ENCODE measurements at regions not wholly inside any gene's neighbourhood (a gene's known extent, or its start where the extent isn't known, plus 50 kb on each side); places are given as distances from the start of the nearest gene placed in this dataset.

- TF ChIP-seq SIN3A (IDR thresholded peaks at IDR 0.05; ENCODE audit: borderline replicate concordance, insufficient read depth, low read length) = no peak
- TF ChIP-seq POLR2AphosphoS5 (IDR thresholded peaks at IDR 0.05; ENCODE audit: low read depth, low read length) = no peak
- TF ChIP-seq REST (IDR thresholded peaks at IDR 0.05; ENCODE audit: insufficient read depth in 1 of 2, low read depth in 2 of 2, low read length in 2 of 2) = no peak
- no peak for TF ChIP-seq TAF1 (IDR thresholded peaks at IDR 0.05; ENCODE audit: borderline replicate concordance, insufficient read depth, low read length)
- TF ChIP-seq FOXP2 (optimal IDR thresholded peaks at IDR 0.05; ENCODE audit: borderline replicate concordance, extremely low read depth, extremely low read length, insufficient read depth) = no peak
Measured at GRCh38 chr7:46343802-46344201, 422.7 kb upstream of the IGFBP3 start.

- TF ChIP-seq REST (IDR thresholded peaks at IDR 0.05; ENCODE audit: insufficient read depth in 1 of 2, low read depth in 2 of 2, low read length in 2 of 2) (no peak), POLR2AphosphoS5 (IDR thresholded peaks at IDR 0.05; ENCODE audit: low read depth, low read length) (no peak), TAF1 (IDR thresholded peaks at IDR 0.05; ENCODE audit: borderline replicate concordance, insufficient read depth, low read length) (no peak), SIN3A (IDR thresholded peaks at IDR 0.05; ENCODE audit: borderline replicate concordance, insufficient read depth, low read length) (no peak), FOXP2 (optimal IDR thresholded peaks at IDR 0.05; ENCODE audit: borderline replicate concordance, extremely low read depth, extremely low read length, insufficient read depth) (no peak)
Measured at GRCh38 chr7:46322937-46323336, 401.9 kb upstream of the IGFBP3 start.

GRCh38 chr7:46321556-46322205, 400.6 kb upstream of the IGFBP3 start:
- TF ChIP-seq TAF1 (IDR thresholded peaks at IDR 0.05; ENCODE audit: borderline replicate concordance, insufficient read depth, low read length) (no peak), REST (IDR thresholded peaks at IDR 0.05; ENCODE audit: insufficient read depth in 1 of 2, low read depth in 2 of 2, low read length in 2 of 2) (0 out of 4 replicates have a peak, but pooled peaks of 1 of the 2 experiments have one; percentile 35)

- TF ChIP-seq FOXP2 (optimal IDR thresholded peaks at IDR 0.05; ENCODE audit: borderline replicate concordance, extremely low read depth, extremely low read length, insufficient read depth) (peak; percentile 59), TAF1 (IDR thresholded peaks at IDR 0.05; ENCODE audit: borderline replicate concordance, insufficient read depth, low read length) (no peak)
Measured at GRCh38 chr7:46320956-46321355, 399.9 kb upstream of the IGFBP3 start.

- no peak for TF ChIP-seq POLR2AphosphoS5 (IDR thresholded peaks at IDR 0.05; ENCODE audit: low read depth, low read length)
- no peak for TF ChIP-seq TAF1 (IDR thresholded peaks at IDR 0.05; ENCODE audit: borderline replicate concordance, insufficient read depth, low read length)
- TF ChIP-seq FOXP2 (optimal IDR thresholded peaks at IDR 0.05; ENCODE audit: borderline replicate concordance, extremely low read depth, extremely low read length, insufficient read depth) = no peak
Measured at GRCh38 chr7:46319841-46320240, 398.8 kb upstream of the IGFBP3 start.

- TF ChIP-seq TAF1 (IDR thresholded peaks at IDR 0.05; ENCODE audit: borderline replicate concordance, insufficient read depth, low read length) (no peak), FOXP2 (optimal IDR thresholded peaks at IDR 0.05; ENCODE audit: borderline replicate concordance, extremely low read depth, extremely low read length, insufficient read depth) (no peak), POLR2AphosphoS5 (IDR thresholded peaks at IDR 0.05; ENCODE audit: low read depth, low read length) (no peak), REST (IDR thresholded peaks at IDR 0.05; ENCODE audit: insufficient read depth in 1 of 2, low read depth in 2 of 2, low read length in 2 of 2) (no peak), SIN3A (IDR thresholded peaks at IDR 0.05; ENCODE audit: borderline replicate concordance, insufficient read depth, low read length) (no peak)
Measured at GRCh38 chr7:46318276-46318675, 397.2 kb upstream of the IGFBP3 start.
